Activated naive CD8-positive, alpha-beta T cell treated with anti-CD3 and anti-CD28 coated beads for 36 hours (primary cell): ENCODE measurements at regions not wholly inside any gene's neighbourhood (a gene's known extent, or its start where the extent isn't known, plus 50 kb on each side); places are given as distances from the start of the nearest gene placed in this dataset.

ENCODE experiments used
- DNase-seq: peaks from one replicate; pipeline ENCODE4 v3.0.0; 2021
- H3K27ac Mint-ChIP-seq: one replicate; pipeline ENCODE4 v1.8.0; 2022; ENCODE audit warnings: mild to moderate bottlenecking, moderate library complexity, mixed read lengths
- H3K27me3 Mint-ChIP-seq: one replicate; pipeline ENCODE4 v1.8.0; 2022; ENCODE audit warnings: mild to moderate bottlenecking, mixed read lengths
- H3K36me3 Mint-ChIP-seq: one replicate; pipeline ENCODE4 v1.8.0; 2021; ENCODE audit warnings: mild to moderate bottlenecking, mixed read lengths
- H3K4me1 Mint-ChIP-seq: one replicate; pipeline ENCODE4 v1.8.0; 2021; ENCODE audit warnings: mixed read lengths
- H3K4me3 Mint-ChIP-seq: one replicate; pipeline ENCODE4 v1.8.0; 2022; ENCODE audit warnings: mild to moderate bottlenecking, moderate library complexity, mixed read lengths
- H3K9me3 Mint-ChIP-seq: one replicate; pipeline ENCODE4 v1.8.0; 2022; ENCODE audit warnings: mixed read lengths

DNA sequence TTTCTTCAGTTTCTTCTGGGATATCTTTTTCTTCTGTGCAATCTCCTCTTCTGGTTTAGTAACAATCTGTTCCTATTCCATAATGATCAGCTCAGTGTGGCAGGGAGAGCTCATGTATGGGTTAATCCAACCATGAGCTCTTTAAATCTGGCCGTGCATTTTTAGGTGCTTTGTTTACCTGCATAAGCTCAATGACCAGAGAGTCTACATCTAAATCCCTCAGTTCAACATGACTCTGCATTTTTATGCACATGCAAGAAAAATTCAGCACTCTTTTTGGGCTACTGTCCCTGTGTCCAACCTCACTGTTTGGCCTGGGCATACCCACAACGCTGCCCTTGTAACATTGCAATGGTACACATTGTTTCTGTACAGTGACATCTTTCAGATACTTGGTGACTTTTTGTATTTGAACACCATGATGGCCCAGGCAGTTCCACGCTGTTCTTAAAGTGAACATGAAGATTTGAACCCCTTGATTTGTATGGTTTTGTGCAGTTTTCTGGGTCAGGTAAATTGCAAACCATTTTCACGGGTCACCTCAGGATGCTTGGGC lies 243.3 kb upstream of the SRRM4 start:
- DNase-seq, result no peak
- Mint-ChIP-seq H3K27me3 (no peaks in the 10 kb centered on the region), H3K4me3 (no peak overlapping the region), H3K36me3 (no peaks in the 10 kb centered on the region), H3K27ac (no peak overlapping the region), H3K9me3 (peaks cover 4% of the 10 kb centered on the region), H3K4me1 (no peaks in the 10 kb centered on the region)

DNA sequence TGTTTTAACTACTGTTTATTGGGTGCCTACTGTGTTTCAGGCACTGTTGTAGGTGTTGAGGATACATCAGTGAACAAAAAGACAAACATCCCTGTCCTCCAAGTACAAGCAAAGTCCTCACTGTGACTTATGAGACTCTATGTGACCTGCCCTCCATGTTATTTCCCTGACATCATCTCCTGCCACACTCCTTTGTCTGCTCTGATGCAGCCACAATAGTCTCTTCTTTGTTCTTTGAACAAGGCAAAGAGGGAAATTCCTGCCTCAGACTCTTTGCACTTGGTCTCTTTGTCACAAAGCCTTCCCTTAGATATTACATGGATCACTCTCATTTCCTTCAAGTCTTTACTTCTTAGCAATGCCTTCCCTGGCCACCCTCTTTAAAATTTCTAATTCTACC lies 240.1 kb upstream of the SRRM4 start:
- no peak overlapping the region for H3K27ac Mint-ChIP-seq
- peaks cover 2% of the 10 kb centered on the region for H3K9me3 Mint-ChIP-seq
- H3K4me3 Mint-ChIP-seq, result no peak overlapping the region
- no peaks in the 10 kb centered on the region for H3K27me3 Mint-ChIP-seq
- no peaks in the 10 kb centered on the region for H3K36me3 Mint-ChIP-seq
- DNase-seq, result no peak
- H3K4me1 Mint-ChIP-seq, result no peaks in the 10 kb centered on the region

DNA sequence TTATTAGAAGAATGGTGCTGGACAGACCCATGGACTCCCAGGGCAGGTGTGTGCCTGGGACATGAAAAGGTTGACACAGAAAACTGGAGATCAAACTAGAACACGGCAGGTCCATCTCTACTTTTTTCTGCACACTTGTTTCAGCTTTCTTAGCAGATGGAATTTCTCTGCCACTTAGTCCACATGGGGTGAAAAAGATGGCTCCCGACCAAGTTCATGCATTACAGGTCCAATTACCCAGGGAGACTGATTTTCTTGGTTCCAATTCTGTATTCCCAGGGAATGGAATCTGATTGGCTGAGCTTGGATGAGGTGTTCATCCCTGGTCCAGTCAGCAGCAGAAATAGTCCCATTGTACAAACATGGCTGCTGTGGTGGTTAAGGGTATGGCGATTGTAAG lies 238.9 kb upstream of the SRRM4 start:
- no peak for DNase-seq
- no peak overlapping the region for H3K27ac Mint-ChIP-seq
- H3K9me3 Mint-ChIP-seq, result no peaks in the 10 kb centered on the region
- H3K27me3 Mint-ChIP-seq, result no peaks in the 10 kb centered on the region
- no peaks in the 10 kb centered on the region for H3K4me1 Mint-ChIP-seq
- H3K36me3 Mint-ChIP-seq, result no peaks in the 10 kb centered on the region
- no peak overlapping the region for H3K4me3 Mint-ChIP-seq

DNA sequence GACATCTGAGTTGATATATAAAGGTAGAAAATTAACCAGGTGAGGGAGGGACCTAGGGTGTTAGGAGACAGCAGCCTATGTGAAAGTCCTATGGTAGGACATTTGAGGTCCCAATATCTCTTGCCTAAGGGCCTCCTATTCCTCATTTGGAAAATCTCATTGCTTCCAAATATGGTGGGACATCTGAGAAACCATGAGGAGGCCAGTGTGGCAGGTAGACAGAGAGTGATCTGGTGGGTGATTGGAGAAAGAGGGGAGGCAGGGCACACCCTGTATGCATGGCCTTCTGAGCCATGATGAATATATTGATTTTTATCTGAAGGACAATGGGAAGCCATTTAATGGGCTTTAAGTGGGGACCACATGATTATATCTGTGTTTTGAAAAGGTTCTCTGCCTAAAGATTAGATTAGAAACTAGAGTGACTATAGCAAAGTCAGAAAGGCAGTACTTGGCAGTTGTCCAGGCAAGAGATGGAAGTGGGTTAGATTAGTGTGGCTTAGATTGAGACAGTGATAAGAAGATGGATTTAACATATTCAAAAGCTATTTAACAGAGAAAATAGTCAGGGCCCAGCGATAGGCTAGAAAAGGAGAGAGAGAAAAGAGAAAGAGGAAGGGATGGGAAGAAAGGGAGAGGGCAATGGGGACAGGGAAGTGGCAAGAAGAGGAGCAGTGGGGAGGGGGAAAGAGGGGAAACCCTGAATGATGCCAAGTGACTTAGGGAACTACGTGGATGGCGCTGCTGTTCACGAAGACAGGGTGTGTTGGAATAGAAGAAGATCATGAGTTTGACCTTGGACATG lies 237.2 kb upstream of the SRRM4 start:
- no peaks in the 10 kb centered on the region for H3K36me3 Mint-ChIP-seq
- H3K27ac Mint-ChIP-seq, result no peak overlapping the region
- no peak overlapping the region for H3K4me3 Mint-ChIP-seq
- peaks cover 2% of the 10 kb centered on the region for H3K9me3 Mint-ChIP-seq
- H3K27me3 Mint-ChIP-seq, result peaks cover 4% of the 10 kb centered on the region
- no peak for DNase-seq
- H3K4me1 Mint-ChIP-seq, result no peaks in the 10 kb centered on the region

DNA sequence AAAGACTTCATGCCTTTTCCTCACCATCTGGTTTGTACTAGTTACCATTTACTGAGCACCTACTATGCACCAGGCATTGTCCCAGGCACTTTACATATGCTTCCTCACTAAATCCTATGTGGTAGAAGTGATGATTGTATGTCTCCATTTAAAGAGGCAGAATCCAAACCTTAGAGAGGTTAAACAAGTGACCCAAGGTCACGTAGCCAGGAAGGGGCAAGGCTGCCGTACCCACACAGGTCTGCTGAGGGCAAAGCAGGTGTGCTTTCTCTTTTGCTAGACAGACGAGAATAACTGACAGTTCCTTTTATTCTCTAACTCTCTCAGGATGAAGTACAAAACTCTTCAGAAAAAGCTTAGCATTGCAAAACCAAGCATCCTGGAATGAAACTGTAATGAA lies 235.2 kb upstream of the SRRM4 start:
- DNase-seq, result no peak
- Mint-ChIP-seq H3K27me3 (peaks cover 8% of the 10 kb centered on the region), H3K36me3 (no peaks in the 10 kb centered on the region), H3K4me1 (no peaks in the 10 kb centered on the region), H3K9me3 (peaks cover 2% of the 10 kb centered on the region), H3K27ac (no peak overlapping the region), H3K4me3 (no peak overlapping the region)

DNA sequence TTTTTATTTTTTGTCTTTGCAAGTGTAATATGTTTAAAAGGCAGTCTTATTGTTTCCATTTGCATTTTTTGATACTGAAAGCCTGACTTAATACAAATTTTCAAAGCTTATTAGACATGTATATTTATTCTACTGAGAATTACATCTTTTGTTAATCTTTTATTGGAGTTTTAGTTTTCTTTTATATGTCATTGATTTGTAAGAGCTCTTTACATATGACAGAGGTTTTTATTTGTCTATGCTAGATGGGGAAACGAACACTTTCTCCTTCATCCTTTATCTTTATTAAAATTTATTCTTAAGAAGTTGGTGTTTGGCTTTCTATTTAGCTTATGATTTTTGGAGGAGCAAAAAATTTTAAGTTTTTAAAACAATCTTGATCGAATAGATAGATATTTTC lies 234.4 kb upstream of the SRRM4 start:
- H3K4me3 Mint-ChIP-seq, result no peak overlapping the region
- no peaks in the 10 kb centered on the region for H3K4me1 Mint-ChIP-seq
- no peak overlapping the region for H3K27ac Mint-ChIP-seq
- peaks cover 2% of the 10 kb centered on the region for H3K9me3 Mint-ChIP-seq
- DNase-seq, result no peak
- H3K36me3 Mint-ChIP-seq, result no peaks in the 10 kb centered on the region
- peaks cover 8% of the 10 kb centered on the region for H3K27me3 Mint-ChIP-seq

DNA sequence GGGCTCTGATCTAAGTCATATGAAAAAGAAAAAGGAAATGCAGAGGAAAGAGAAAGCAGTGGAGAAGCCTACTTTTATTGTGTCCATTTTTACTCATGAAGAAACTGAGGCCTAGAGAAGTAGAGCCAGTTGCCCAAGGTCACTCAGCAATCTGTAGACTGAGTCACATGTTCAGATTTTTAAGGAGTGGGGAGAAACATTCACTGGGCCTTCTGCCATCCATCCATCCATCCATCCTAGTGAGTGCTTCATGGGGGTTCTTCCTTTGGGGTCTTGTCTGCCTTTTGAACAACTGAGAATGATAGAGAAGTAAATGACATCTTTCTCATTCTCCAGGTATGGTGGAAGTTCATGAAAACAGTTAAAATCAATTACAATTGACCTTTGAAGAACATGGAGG lies 233.6 kb upstream of the SRRM4 start:
- H3K4me1 Mint-ChIP-seq, result no peaks in the 10 kb centered on the region

DNA sequence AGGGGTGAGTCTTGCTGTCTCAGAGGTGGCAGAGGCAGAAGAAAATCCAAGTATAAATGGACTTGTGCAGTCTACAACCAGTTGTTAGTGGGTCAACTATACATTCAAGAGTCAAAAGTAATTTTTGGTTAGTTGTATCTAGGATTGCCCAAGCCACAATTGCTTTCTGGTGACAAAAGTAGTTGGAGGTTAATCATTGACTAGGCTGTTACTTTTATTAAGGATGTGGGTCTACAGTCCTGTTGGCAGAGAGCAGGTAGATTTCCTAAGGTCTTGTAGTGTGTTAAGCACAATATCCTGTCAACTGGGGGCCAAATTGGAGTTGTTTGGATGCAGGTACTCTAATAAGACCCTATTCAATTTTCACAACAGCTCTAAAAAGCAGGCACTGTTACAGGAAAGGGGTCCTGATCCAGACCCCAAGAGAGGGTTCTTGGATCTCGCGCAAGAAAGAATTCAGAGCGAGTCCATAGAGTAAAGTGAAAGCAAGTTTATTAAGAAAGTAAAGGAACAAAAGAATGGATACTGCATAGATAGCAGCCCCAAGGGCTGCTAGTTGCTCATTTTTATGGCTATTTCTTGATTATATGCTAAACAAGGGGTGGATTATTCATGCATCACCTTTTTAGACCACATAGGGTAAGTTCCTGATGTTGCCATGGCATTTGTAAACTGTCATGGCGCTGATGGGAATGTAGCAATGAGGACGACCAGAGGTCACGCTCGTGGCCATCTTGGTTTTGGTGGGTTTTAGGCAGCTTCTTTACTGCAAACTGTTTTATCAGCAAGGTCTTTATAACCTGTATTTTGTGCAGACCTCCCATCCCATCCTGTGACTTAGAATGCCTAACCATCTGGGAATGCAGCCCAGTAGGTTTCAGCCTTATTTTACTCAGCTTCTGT lies 232.6 kb upstream of the SRRM4 start:
- Mint-ChIP-seq H3K4me1 (no peaks in the 10 kb centered on the region), H3K36me3 (no peaks in the 10 kb centered on the region)

More for the DNA sequence above, 233.6 kb upstream of the SRRM4 start:
- Mint-ChIP-seq H3K27me3 (peaks cover 8% of the 10 kb centered on the region), H3K4me3 (no peak overlapping the region), H3K36me3 (no peaks in the 10 kb centered on the region), H3K9me3 (peaks cover 6% of the 10 kb centered on the region), H3K27ac (no peak overlapping the region)
- no peak for DNase-seq

DNA sequence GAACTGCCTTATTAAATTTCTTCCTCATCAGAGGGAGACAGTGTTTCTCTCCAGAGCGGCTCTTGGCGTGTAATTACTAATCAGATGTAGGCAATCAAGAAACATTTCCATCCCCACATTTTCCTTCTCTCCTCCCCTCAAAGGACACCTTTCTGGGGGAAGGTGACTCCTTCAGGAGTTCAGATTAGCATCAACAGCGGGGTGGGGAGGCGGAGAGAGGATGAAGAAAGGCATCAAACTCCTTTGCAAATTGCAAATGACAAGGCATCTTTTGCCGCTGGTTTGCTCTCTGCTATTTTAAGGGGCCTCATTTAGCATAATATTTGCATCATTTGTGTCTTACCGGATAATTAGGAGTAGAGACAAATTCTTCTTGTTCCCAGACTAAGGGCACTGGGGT lies 231.7 kb upstream of the SRRM4 start:
- Mint-ChIP-seq H3K4me1 (no peaks in the 10 kb centered on the region), H3K27ac (no peak overlapping the region), H3K36me3 (no peaks in the 10 kb centered on the region), H3K9me3 (peaks cover 6% of the 10 kb centered on the region), H3K4me3 (no peak overlapping the region), H3K27me3 (peaks cover 8% of the 10 kb centered on the region)
- DNase-seq, result no peak

More for the DNA sequence above, 232.6 kb upstream of the SRRM4 start:
- Mint-ChIP-seq H3K9me3 (peaks cover 6% of the 10 kb centered on the region), H3K27me3 (peaks cover 8% of the 10 kb centered on the region), H3K27ac (no peak overlapping the region), H3K4me3 (no peak overlapping the region)
- no peak for DNase-seq

DNA sequence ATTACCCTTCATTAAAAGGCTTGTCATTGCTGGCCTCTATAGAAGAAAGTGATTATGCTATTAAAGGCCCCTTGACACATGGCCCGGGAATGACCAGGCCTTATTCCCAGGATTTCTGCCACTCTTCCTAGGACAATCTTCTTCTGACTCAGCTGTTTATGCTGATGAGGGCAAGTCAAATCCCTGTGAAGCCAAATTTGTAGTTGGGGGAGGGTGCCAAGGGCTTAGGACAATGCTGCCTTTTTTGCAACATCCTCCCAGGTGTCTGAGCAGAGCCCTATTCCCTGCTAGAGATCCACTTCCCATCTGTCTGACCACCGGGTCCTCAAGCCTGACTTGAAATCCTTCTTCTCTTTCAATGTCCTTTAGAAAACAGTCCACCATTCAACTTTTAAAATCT lies 230.7 kb upstream of the SRRM4 start:
- Mint-ChIP-seq H3K27ac (no peak overlapping the region), H3K9me3 (peaks cover 6% of the 10 kb centered on the region), H3K36me3 (no peaks in the 10 kb centered on the region), H3K4me1 (no peaks in the 10 kb centered on the region), H3K27me3 (peaks cover 8% of the 10 kb centered on the region), H3K4me3 (no peak overlapping the region)
- no peak for DNase-seq

DNA sequence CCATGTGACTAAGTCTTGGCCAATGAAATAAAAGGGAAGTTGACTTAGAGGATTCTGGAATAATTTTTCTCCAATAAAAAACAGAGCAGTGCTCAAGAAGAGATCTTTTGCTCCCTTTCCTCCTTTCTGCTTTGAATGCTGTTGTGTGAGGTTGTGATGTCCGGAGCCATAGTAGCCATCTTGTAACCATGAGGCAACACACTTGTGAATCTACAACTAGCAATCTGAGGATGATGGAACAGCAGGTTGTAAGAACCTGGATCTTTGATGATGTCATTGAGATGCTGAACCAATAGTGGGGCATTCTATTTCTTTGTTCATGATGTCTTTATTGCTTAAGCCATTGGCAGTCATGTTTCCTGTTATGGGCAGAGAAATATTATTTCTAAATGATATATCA lies 230.0 kb upstream of the SRRM4 start:
- no peak for DNase-seq
- Mint-ChIP-seq H3K9me3 (peaks cover 6% of the 10 kb centered on the region), H3K27me3 (peaks cover 8% of the 10 kb centered on the region), H3K27ac (no peak overlapping the region), H3K36me3 (no peaks in the 10 kb centered on the region), H3K4me3 (no peak overlapping the region), H3K4me1 (no peaks in the 10 kb centered on the region)

DNA sequence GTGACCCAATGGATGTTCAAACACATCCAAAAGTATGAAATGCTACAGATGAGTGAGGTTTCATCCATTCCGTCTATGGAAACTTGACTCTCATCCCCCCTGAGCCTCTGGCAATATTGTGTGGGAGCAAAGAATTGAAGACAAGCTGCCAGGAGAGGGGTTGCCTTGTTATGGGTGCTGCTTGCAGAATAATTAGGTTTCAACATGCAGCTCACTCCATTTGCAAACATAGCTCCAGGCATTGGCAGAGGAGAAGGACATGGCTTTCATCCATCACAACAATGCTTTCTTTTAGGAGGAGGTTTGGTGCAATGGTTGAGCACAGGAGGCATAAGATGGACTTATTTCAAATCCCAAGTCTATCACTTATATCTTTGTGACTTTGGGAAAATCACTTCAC lies 220.7 kb upstream of the SRRM4 start:
- Mint-ChIP-seq H3K27ac (no peak overlapping the region), H3K4me1 (no peaks in the 10 kb centered on the region), H3K27me3 (no peaks in the 10 kb centered on the region), H3K9me3 (peaks cover 2% of the 10 kb centered on the region), H3K36me3 (no peaks in the 10 kb centered on the region), H3K4me3 (no peak overlapping the region)
- no peak for DNase-seq

DNA sequence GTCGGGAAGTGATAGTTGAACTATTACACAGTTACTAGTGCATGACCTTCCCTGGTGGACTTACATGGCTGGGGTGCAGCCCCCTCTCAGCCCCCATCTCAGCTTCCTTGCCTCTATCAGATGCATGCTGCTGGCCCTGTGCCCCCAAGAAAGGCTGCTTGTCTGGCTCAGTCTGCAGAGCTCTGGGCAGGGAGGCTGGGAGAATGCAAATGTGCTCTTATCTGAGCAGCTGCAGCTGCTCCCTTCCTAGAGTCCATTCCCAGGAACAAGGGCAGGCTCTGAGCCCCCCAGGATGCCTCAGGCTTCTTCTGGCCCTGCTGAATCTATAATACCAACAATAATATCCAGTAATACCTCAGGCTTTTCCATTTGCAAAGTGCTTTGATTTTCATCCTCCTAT lies 218.1 kb upstream of the SRRM4 start:
- H3K4me1 Mint-ChIP-seq, result no peaks in the 10 kb centered on the region
- H3K27me3 Mint-ChIP-seq, result no peaks in the 10 kb centered on the region
- DNase-seq, result no peak
- H3K27ac Mint-ChIP-seq, result no peak overlapping the region
- H3K4me3 Mint-ChIP-seq, result no peak overlapping the region
- H3K36me3 Mint-ChIP-seq, result no peaks in the 10 kb centered on the region
- H3K9me3 Mint-ChIP-seq, result peaks cover 2% of the 10 kb centered on the region

DNA sequence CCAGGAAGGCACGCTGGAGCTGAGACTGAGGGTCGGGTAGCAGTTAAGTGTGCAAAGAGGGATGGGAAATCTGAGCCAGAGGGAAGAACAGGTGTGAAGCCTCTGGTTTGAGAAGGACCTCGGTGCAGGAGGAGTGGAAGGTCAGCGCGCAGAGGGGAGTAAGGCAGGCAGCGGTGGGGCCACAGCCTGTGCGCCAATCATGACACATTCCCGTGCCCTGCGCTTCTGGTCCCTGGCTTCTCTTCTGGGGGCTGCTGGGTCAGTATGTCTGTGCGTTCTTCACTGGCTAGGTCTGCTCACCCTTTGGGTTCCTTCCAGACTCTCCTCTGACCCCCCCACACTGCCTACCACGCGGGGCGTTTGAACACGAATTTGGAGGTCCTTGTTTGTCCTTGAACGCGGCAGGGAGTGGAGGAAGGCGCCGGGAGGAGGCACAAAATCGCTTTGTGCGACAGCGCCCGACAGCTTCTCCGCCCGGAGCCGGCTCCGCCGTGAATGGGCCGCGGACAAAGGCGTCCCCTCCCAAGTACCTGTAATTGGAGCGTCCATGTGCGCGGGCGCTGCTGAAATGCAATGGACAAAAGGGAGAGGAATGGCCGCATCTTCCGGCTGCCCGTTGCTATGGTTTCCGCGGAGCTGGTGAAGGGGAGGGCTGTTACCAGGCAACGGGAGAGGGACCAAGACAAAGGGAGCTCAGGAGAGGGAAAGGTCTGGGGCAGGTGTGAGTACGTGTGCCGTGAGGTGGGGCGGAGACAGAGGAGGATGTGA lies 207.2 kb upstream of the SRRM4 start:
- H3K27ac Mint-ChIP-seq, result no peak overlapping the region
- no peak for DNase-seq
- no peaks in the 10 kb centered on the region for H3K9me3 Mint-ChIP-seq
- no peaks in the 10 kb centered on the region for H3K36me3 Mint-ChIP-seq
- H3K4me1 Mint-ChIP-seq, result no peaks in the 10 kb centered on the region
- H3K27me3 Mint-ChIP-seq, result peaks cover 22% of the 10 kb centered on the region
- H3K4me3 Mint-ChIP-seq, result no peak overlapping the region

DNA sequence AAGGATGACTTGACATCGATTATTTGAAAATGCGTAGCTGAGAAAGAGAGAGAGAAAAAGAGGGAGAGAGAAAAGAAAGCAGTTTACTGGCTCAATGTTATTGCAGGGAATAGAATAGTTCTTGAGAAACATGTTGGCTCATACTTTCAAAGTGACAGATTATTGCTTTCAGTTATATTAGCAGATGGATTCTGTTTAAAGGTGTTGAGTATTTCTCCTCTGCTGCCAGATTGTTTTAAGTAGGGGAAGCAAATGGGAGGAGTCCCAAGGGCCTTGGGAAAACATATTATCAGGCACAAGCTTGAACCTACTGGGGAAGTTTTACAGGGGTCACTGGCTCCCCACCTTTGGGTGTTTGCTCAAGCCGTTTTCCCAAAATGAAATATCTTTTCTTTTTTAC lies 203.8 kb upstream of the SRRM4 start:
- no peaks in the 10 kb centered on the region for H3K4me1 Mint-ChIP-seq
- H3K36me3 Mint-ChIP-seq, result no peaks in the 10 kb centered on the region
- no peak overlapping the region for H3K27ac Mint-ChIP-seq
- DNase-seq, result no peak
- H3K4me3 Mint-ChIP-seq, result no peak overlapping the region
- no peaks in the 10 kb centered on the region for H3K9me3 Mint-ChIP-seq
- H3K27me3 Mint-ChIP-seq, result peaks cover 22% of the 10 kb centered on the region
